ENCODE measurements at regions not wholly inside any gene's neighbourhood (a gene's known extent, or its start where the extent isn't known, plus 50 kb on each side); places are given as distances from the start of the nearest gene placed in this dataset.

GRCh38 chr10:120691625-120692024, 159.5 kb upstream of the WDR11 start:
- TF ChIP-seq CTCF (IDR thresholded peaks at IDR 0.05) (no peak), POLR2A (IDR thresholded peaks at IDR 0.05) (no peak)

Data from esophagus squamous epithelium (tissue), 4 donors.